Transverse colon (tissue), 4 donors: ENCODE measurements at regions not wholly inside any gene's neighbourhood (a gene's known extent, or its start where the extent isn't known, plus 50 kb on each side); places are given as distances from the start of the nearest gene placed in this dataset.

ENCODE experiments used
- DNase-seq: peaks from one replicate; pipeline ENCODE4 v3.0.0-alpha.2; 2019
- H3K27ac ChIP-seq, 4 donors: fragments of 200-600 bp; sonication (generic); 2 replicates each; pipeline ENCODE4 v1.5.1; 2016 to 2018; ENCODE audit warnings: inconsistent platforms in 4 of 4
- H3K27me3 ChIP-seq: fragments of 200-600 bp; sonication (generic); 2 replicates; pipeline ENCODE4 v1.5.1; 2017; ENCODE audit warnings: inconsistent platforms
- H3K36me3 ChIP-seq, 4 donors: fragments of 200-600 bp; sonication (generic); 2 replicates each; pipeline ENCODE4 v1.5.1; 2017 to 2019; ENCODE audit warnings: inconsistent platforms in 4 of 4
- H3K4me1 ChIP-seq, 4 donors: fragments of 200-600 bp; sonication (generic); 2 replicates each; pipeline ENCODE4 v1.5.1; 2017 to 2020; ENCODE audit warnings: inconsistent platforms in 4 of 4
- H3K4me3 ChIP-seq, 4 donors: fragments of 200-600 bp; sonication (generic); 1 replicate in 1 of 4; 2 replicates in 3 of 4; pipeline versions ENCODE4 v1.5.1 to v1.6.1; 2017 to 2019; ENCODE audit warnings: inconsistent platforms in 4 of 4
- H3K9me3 ChIP-seq, 2 donors: fragments of 200-600 bp; sonication (generic); 2 replicates each; pipeline ENCODE4 v1.5.1; 2017 to 2019; ENCODE audit warnings: inconsistent platforms in 2 of 2
- CTCF ChIP-seq, 5 experiments: fragments of 200-600 bp in 3 of 5; fragments of 450-650 bp in 2 of 5; sonication (generic) in 3 of 5; IDR thresholded peaks; 1 replicate in 2 of 5; 2 replicates in 3 of 5; pipeline ENCODE4 v1.5.1; 2016 to 2017; ENCODE audit warnings: antibody characterized with exemption in 5 of 5, inconsistent platforms in 3 of 5, mild to moderate bottlenecking in 2 of 5, moderate library complexity in 1 of 5
- EP300 ChIP-seq: sonication (generic); formaldehyde crosslinking; IDR thresholded peaks from one replicate; pipeline ENCODE4 v1.6.1; 2017; ENCODE audit warnings: antibody characterized with exemption, low read depth
- POLR2A ChIP-seq: fragments of 450-650 bp; IDR thresholded peaks from one replicate; pipeline ENCODE4 v1.6.1; 2016; ENCODE audit warnings: antibody characterized with exemption, mild to moderate bottlenecking, moderate library complexity
- POLR2AphosphoS5 ChIP-seq, 3 donors: sonication (generic); formaldehyde crosslinking; IDR thresholded peaks; one replicate each; pipeline ENCODE4 v1.6.1; 2016; ENCODE audit warnings: antibody characterized with exemption in 3 of 3
- WGBS, 2 donors: methylation state at CpG; one replicate each; pipeline ENCODE4 v1.1.5; 2018; ENCODE audit warnings: low coverage in 1 of 2; 5-methylcytosine and 5-hydroxymethylcytosine counted together
- in situ Hi-C, 4 donors: fragments of 200-750 bp; cut with MboI; loops; one replicate each; pipeline versions ENCODE4 v1.15.0 to v1.15.1; 2017; ENCODE audit warnings: low sequenced_read_pairs in 3 of 4, low pct_ligation_motif_present in 1 of 4, low pct_unique_long_range_greater_than_20kb in 1 of 4
- intact Hi-C: fragments of 100-400 bp; cut with DNase I; formaldehyde crosslinking; loops from one replicate; pipeline ENCODE4 v1.15.1; 2023; ENCODE audit warnings: low total_unique reads

DNA sequence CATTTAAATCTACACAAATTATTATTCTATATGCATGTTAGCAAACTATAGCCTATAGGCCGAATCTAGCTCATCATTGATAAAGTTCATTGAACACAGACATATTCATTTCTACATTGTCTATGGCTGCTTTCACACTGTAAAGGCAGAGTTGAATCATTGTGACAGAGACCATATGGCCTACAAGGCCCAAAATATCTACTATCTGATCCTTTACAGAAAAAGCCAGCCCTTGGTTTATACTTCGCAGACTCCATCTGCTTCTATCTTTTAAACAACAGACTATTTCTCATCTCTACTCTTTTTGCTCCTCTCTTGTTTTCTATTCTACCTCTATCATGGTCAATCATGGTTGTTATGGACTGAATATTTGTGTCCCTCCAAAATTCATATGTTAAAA, 190.7 kb downstream of the EXOC5 start:
- no peak overlapping the region for H3K4me3 ChIP-seq
- whole genome bisulfite sequencing, 2 donors, result 44 to 65% methylated on average over 2 of the region's 2 CpGs
- H3K36me3 ChIP-seq, result no peaks in the 10 kb centered on the region
- no peak for TF ChIP-seq CTCF (IDR thresholded peaks at IDR 0.05)
- no peak for TF ChIP-seq POLR2A
- TF ChIP-seq EP300, result no peak
- H3K4me1 ChIP-seq, result no peaks in the 10 kb centered on the region
- intact Hi-C loops (no loop called here), in situ Hi-C loops (no loop called here)
- no peaks in the 10 kb centered on the region for H3K27me3 ChIP-seq
- H3K27ac ChIP-seq, result no peak overlapping the region
- no peak for DNase-seq
- H3K9me3 ChIP-seq, result no peaks in the 10 kb centered on the region

DNA sequence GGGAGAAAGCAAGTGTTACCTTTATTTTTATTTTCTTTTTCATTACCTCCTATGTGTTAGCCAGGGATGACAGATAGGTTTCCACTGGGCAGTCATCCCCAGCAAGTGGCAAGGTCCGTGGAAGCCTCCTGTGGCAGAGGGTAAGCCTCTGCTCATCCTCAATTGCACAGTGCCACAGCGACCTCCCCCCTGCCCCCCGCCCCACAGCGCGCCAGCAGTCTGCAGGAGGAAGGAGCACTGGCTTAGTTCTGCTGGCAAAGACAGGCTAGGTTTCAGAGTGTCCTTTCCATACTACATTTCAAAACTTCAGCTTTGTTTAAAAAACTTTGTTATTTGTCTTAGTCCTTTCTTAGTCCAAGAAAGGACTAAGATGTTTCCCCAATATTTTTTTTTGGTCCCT, 194.7 kb downstream of the EXOC5 start:
- 81% methylated on average over 5 of the region's 5 CpGs; no CpG with 5 or more reads in 1 of the 2 donors for WGBS, 2 donors
- Histone ChIP-seq H3K27me3 (peaks cover under 1% of the 10 kb centered on the region), H3K4me1 (no peaks in the 10 kb centered on the region), H3K27ac (no peak overlapping the region), H3K36me3 (no peaks in the 10 kb centered on the region), H3K9me3 (no peaks in the 10 kb centered on the region), H3K4me3 (no peak overlapping the region)
- no peak for DNase-seq
- no peak for TF ChIP-seq CTCF (IDR thresholded peaks at IDR 0.05)
- TF ChIP-seq POLR2A, result no peak
- TF ChIP-seq POLR2AphosphoS5 (IDR thresholded peaks at IDR 0.05), result no peak
- no peak for TF ChIP-seq EP300
- in situ Hi-C loops (no loop called here), intact Hi-C loops (no loop called here)

DNA sequence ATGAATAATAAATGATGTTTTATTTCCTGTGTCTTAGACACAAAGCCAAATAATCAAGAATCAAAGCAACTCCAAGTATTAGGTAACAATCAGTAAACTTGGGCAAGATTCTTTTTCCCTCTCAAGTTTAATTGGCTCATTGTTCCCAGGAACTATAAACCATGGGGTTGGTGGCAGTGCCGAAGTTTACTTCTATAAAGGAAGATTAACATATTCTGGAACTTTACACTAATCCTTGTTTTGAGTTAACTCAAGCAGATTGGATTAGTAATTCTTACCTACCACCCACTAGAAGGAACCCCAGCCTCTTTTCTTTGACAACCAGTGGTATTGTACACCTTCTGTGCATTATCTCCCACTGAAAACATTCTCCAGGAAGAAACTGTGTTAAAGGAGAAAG, 197.1 kb downstream of the EXOC5 start:
- 70% methylated on average over 1 of the region's 1 CpG for WGBS, 2 donors
- in situ Hi-C loops (no loop called here), intact Hi-C loops (no loop called here)
- no peak for DNase-seq
- Histone ChIP-seq H3K9me3 (no peaks in the 10 kb centered on the region), H3K27me3 (peaks cover 22% of the 10 kb centered on the region), H3K27ac (no peak overlapping the region), H3K36me3 (no peaks in the 10 kb centered on the region), H3K4me1 (no peaks in the 10 kb centered on the region), H3K4me3 (no peak overlapping the region)
- TF ChIP-seq EP300 (no peak), POLR2AphosphoS5 (IDR thresholded peaks at IDR 0.05) (no peak), CTCF (IDR thresholded peaks at IDR 0.05) (no peak), POLR2A (no peak)

- Histone ChIP-seq H3K27me3 (peaks cover 28% of the 10 kb centered on the region), H3K4me1 (no peaks in the 10 kb centered on the region), H3K27ac (no peak overlapping the region), H3K4me3 (no peak overlapping the region), H3K36me3 (no peaks in the 10 kb centered on the region), H3K9me3 (no peaks in the 10 kb centered on the region)
- TF ChIP-seq POLR2AphosphoS5 (IDR thresholded peaks at IDR 0.05) (no peak), CTCF (IDR thresholded peaks at IDR 0.05) (no peak), POLR2A (no peak), EP300 (no peak)
- no peak for DNase-seq
- in situ Hi-C loops, result no loop called here
- WGBS, 2 donors, result 80 to 87% methylated on average over 4 to 5 of the region's 5 CpGs
- intact Hi-C loops, result no loop called here
Observed at GRCh38 chr14:57069702-57070101, 199.0 kb downstream of the EXOC5 start.
